ENCODE measurements at regions not wholly inside any gene's neighbourhood (a gene's known extent, or its start where the extent isn't known, plus 50 kb on each side); places are given as distances from the start of the nearest gene placed in this dataset.

- H3K27ac Mint-ChIP-seq: no peak overlapping the region
- no peaks in the 10 kb centered on the region for H3K4me1 Mint-ChIP-seq
- H3K27me3 Mint-ChIP-seq: no peaks in the 10 kb centered on the region
- H3K4me3 Mint-ChIP-seq: no peak overlapping the region
- H3K9me3 Mint-ChIP-seq: no peaks in the 10 kb centered on the region
- H3K36me3 Mint-ChIP-seq: no peaks in the 10 kb centered on the region
Measured at GRCh38 chr3:186432944-186433732, 71.1 kb upstream of the DGKG start.

GRCh38 chr3:186432189-186432588 is 70.2 kb upstream of the DGKG start:
- H3K4me1 Mint-ChIP-seq: no peaks in the 10 kb centered on the region
- H3K4me3 Mint-ChIP-seq: no peak overlapping the region
- no peaks in the 10 kb centered on the region for H3K27me3 Mint-ChIP-seq

GRCh38 chr3:186427627-186428281 is 65.7 kb upstream of the DGKG start:
- Mint-ChIP-seq H3K4me1 (no peaks in the 10 kb centered on the region), H3K27me3 (no peaks in the 10 kb centered on the region), H3K27ac (no peak overlapping the region), H3K4me3 (no peak overlapping the region), H3K36me3 (no peaks in the 10 kb centered on the region), H3K9me3 (no peaks in the 10 kb centered on the region)

More at GRCh38 chr3:186432189-186432588, 70.2 kb upstream of the DGKG start:
- no peaks in the 10 kb centered on the region for H3K36me3 Mint-ChIP-seq
- H3K9me3 Mint-ChIP-seq: no peaks in the 10 kb centered on the region
- H3K27ac Mint-ChIP-seq: no peak overlapping the region

GRCh38 chr3:186425788-186426730 is 64.0 kb upstream of the DGKG start:
- no peak overlapping the region for H3K4me3 Mint-ChIP-seq
- no peak overlapping the region for H3K27ac Mint-ChIP-seq
- H3K9me3 Mint-ChIP-seq: no peaks in the 10 kb centered on the region
- H3K27me3 Mint-ChIP-seq: no peaks in the 10 kb centered on the region
- no peaks in the 10 kb centered on the region for H3K36me3 Mint-ChIP-seq
- H3K4me1 Mint-ChIP-seq: no peaks in the 10 kb centered on the region

GRCh38 chr3:186421946-186422345 is 59.9 kb upstream of the DGKG start:
- Mint-ChIP-seq H3K4me3 (no peak overlapping the region), H3K27me3 (peaks cover 2% of the 10 kb centered on the region), H3K9me3 (no peaks in the 10 kb centered on the region), H3K4me1 (peaks cover 3% of the 10 kb centered on the region), H3K36me3 (no peaks in the 10 kb centered on the region), H3K27ac (no peak overlapping the region)

- H3K4me3 Mint-ChIP-seq: no peak overlapping the region
- no peak overlapping the region for H3K27ac Mint-ChIP-seq
- H3K4me1 Mint-ChIP-seq: peaks cover 19% of the 10 kb centered on the region
- H3K9me3 Mint-ChIP-seq: no peaks in the 10 kb centered on the region
- H3K36me3 Mint-ChIP-seq: no peaks in the 10 kb centered on the region
- peaks cover 2% of the 10 kb centered on the region for H3K27me3 Mint-ChIP-seq
Measured at GRCh38 chr3:186418671-186419145, 56.7 kb upstream of the DGKG start.

GRCh38 chr3:186417791-186418190 is 55.8 kb upstream of the DGKG start:
- Mint-ChIP-seq H3K27ac (no peak overlapping the region), H3K9me3 (no peaks in the 10 kb centered on the region)

GRCh38 chr3:186414735-186415419 is 52.8 kb upstream of the DGKG start:
- no peaks in the 10 kb centered on the region for H3K27me3 Mint-ChIP-seq
- H3K9me3 Mint-ChIP-seq: no peaks in the 10 kb centered on the region
- H3K4me1 Mint-ChIP-seq: peaks cover 33% of the 10 kb centered on the region
- H3K27ac Mint-ChIP-seq: peak overlapping the region; percentile 57
- no peaks in the 10 kb centered on the region for H3K36me3 Mint-ChIP-seq
- no peak overlapping the region for H3K4me3 Mint-ChIP-seq

More at GRCh38 chr3:186417791-186418190, 55.8 kb upstream of the DGKG start:
- Mint-ChIP-seq H3K27me3 (peaks cover 2% of the 10 kb centered on the region), H3K4me3 (no peak overlapping the region), H3K36me3 (no peaks in the 10 kb centered on the region), H3K4me1 (peaks cover 25% of the 10 kb centered on the region)

GRCh38 chr3:186413615-186414415 is 51.8 kb upstream of the DGKG start:
- H3K4me1 Mint-ChIP-seq: peaks cover 33% of the 10 kb centered on the region
- no peak overlapping the region for H3K27ac Mint-ChIP-seq
- peak overlapping the region; percentile 66 for H3K4me3 Mint-ChIP-seq
- peaks cover 1% of the 10 kb centered on the region for H3K27me3 Mint-ChIP-seq
- no peaks in the 10 kb centered on the region for H3K36me3 Mint-ChIP-seq
- H3K9me3 Mint-ChIP-seq: no peaks in the 10 kb centered on the region

GRCh38 chr3:186411994-186412393 is 50.0 kb upstream of the DGKG start:
- no peaks in the 10 kb centered on the region for H3K36me3 Mint-ChIP-seq
- H3K4me3 Mint-ChIP-seq: no peak overlapping the region
- no peak overlapping the region for H3K27ac Mint-ChIP-seq
- H3K4me1 Mint-ChIP-seq: peaks cover 30% of the 10 kb centered on the region
- no peaks in the 10 kb centered on the region for H3K9me3 Mint-ChIP-seq
- H3K27me3 Mint-ChIP-seq: peaks cover 1% of the 10 kb centered on the region

All from activated naive CD4-positive, alpha-beta T cell treated with anti-CD3 and anti-CD28 coated beads, Interleukin-2, amount 50 U/mL, for 24 hours (primary cell).